ENCODE measurements at regions not wholly inside any gene's neighbourhood (a gene's known extent, or its start where the extent isn't known, plus 50 kb on each side); places are given as distances from the start of the nearest gene placed in this dataset.

DNA sequence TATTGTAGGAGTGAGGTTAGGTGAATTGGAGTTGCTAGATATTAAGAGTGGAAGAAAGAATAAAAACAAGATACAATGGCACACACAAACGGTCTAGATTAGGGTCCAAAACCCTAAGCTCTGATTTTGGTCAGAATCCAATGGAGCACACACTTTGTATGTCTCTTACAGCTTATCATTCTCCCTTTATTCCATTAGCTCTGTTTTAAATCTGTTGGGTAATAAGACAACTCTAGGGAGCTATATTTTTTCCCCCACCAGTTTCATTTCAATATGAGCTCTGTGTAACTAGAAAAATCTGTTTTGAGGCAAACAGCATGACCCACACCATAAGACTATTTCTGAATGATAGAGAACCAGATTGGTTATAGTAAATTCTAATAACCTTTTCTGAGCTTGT lies 465.6 kb downstream of the ADGRL2 start:
- TF ChIP-seq FOXM1 (IDR thresholded peaks at IDR 0.05; ENCODE audit: borderline replicate concordance, low read depth): no peak
- TF ChIP-seq, protein P1, sequence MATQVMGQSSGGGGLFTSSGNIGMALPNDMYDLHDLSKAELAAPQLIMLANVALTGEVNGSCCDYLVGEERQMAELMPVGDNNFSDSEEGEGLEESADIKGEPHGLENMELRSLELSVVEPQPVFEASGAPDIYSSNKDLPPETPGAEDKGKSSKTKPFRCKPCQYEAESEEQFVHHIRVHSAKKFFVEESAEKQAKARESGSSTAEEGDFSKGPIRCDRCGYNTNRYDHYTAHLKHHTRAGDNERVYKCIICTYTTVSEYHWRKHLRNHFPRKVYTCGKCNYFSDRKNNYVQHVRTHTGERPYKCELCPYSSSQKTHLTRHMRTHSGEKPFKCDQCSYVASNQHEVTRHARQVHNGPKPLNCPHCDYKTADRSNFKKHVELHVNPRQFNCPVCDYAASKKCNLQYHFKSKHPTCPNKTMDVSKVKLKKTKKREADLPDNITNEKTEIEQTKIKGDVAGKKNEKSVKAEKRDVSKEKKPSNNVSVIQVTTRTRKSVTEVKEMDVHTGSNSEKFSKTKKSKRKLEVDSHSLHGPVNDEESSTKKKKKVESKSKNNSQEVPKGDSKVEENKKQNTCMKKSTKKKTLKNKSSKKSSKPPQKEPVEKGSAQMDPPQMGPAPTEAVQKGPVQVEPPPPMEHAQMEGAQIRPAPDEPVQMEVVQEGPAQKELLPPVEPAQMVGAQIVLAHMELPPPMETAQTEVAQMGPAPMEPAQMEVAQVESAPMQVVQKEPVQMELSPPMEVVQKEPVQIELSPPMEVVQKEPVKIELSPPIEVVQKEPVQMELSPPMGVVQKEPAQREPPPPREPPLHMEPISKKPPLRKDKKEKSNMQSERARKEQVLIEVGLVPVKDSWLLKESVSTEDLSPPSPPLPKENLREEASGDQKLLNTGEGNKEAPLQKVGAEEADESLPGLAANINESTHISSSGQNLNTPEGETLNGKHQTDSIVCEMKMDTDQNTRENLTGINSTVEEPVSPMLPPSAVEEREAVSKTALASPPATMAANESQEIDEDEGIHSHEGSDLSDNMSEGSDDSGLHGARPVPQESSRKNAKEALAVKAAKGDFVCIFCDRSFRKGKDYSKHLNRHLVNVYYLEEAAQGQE (IDR thresholded peaks at IDR 0.05; ENCODE audit: low read depth): no peak
- TF ChIP-seq ZBTB7A (IDR thresholded peaks at IDR 0.05; ENCODE audit: low read depth): no peak
- TF ChIP-seq USF1 (IDR thresholded peaks at IDR 0.05): no peak
- no peak for TF ChIP-seq TEAD4 (IDR thresholded peaks at IDR 0.05)
- no peak for TF ChIP-seq NFIC (IDR thresholded peaks at IDR 0.05)
- TF ChIP-seq TCF12 (IDR thresholded peaks at IDR 0.05; ENCODE audit: low read depth): no peak
- no peak for TF ChIP-seq RAD21 (IDR thresholded peaks at IDR 0.05; ENCODE audit: low read depth)
- TF ChIP-seq, protein P2, sequence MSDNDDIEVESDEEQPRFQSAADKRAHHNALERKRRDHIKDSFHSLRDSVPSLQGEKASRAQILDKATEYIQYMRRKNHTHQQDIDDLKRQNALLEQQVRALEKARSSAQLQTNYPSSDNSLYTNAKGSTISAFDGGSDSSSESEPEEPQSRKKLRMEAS (IDR thresholded peaks at IDR 0.05): no peak

Data from Ishikawa (cell line).